Body of pancreas (tissue), 4 donors: ENCODE measurements at regions not wholly inside any gene's neighbourhood (a gene's known extent, or its start where the extent isn't known, plus 50 kb on each side); places are given as distances from the start of the nearest gene placed in this dataset.

Experiments
- POLR2A ChIP-seq, 3 donors: fragments of 450-650 bp; IDR thresholded peaks; one replicate each; pipeline ENCODE4 v1.6.1; 2016; ENCODE audit warnings: antibody characterized with exemption in 3 of 3, mild to moderate bottlenecking in 2 of 3
- TF ChIP-seq, protein P1 (sequence below), 7 experiments: fragments of 450-650 bp in 4 of 7; fragments of 200-600 bp in 3 of 7; sonication (generic) in 3 of 7; IDR thresholded peaks; one replicate each; pipeline ENCODE4 v1.5.1; 2016 to 2019; ENCODE audit warnings: antibody characterized with exemption in 7 of 7

- TF ChIP-seq, protein P1, sequence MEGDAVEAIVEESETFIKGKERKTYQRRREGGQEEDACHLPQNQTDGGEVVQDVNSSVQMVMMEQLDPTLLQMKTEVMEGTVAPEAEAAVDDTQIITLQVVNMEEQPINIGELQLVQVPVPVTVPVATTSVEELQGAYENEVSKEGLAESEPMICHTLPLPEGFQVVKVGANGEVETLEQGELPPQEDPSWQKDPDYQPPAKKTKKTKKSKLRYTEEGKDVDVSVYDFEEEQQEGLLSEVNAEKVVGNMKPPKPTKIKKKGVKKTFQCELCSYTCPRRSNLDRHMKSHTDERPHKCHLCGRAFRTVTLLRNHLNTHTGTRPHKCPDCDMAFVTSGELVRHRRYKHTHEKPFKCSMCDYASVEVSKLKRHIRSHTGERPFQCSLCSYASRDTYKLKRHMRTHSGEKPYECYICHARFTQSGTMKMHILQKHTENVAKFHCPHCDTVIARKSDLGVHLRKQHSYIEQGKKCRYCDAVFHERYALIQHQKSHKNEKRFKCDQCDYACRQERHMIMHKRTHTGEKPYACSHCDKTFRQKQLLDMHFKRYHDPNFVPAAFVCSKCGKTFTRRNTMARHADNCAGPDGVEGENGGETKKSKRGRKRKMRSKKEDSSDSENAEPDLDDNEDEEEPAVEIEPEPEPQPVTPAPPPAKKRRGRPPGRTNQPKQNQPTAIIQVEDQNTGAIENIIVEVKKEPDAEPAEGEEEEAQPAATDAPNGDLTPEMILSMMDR (IDR thresholded peaks at IDR 0.05): no peak
- no peak for TF ChIP-seq POLR2A (IDR thresholded peaks at IDR 0.05)
Observed at GRCh38 chr9:84068872-84069271, 88.3 kb downstream of the RMI1 start.
